HepG2 (cell line): ENCODE measurements at regions not wholly inside any gene's neighbourhood (a gene's known extent, or its start where the extent isn't known, plus 50 kb on each side); places are given as distances from the start of the nearest gene placed in this dataset.

Experiments
- ATAC-seq: fragments of 200-7000 bp; cut with Tn5 transposase; 3 replicates; pipeline ENCODE4 v1.9.1; 2020; ENCODE audit warnings: mild to moderate bottlenecking, moderate library complexity
- BruUV-seq: library from RNA; stranded (reverse); fragments of 400-500 nt; replicated peaks from 2 replicates; lab custom pipeline; 2021; lab: Mats Ljungman, UMichigan
- CTCF ChIA-PET: fragments of 300-600 bp; formaldehyde crosslinking; extraction: SDS; loops from one replicate; lab custom pipeline; 2021; ENCODE audit warnings: low total read pairs, inconsistent platforms, low intra/inter-chr PET ratio; lab: Yijun Ruan, JAX
- POLR2A ChIA-PET: fragments of 350-600 bp; sonication (Branson Sonifier 250); formaldehyde crosslinking; loops from one replicate; lab custom pipeline; 2020; ENCODE audit warnings: antibody characterized with exemption, inconsistent platforms; lab: Yijun Ruan, JAX
- DNase-seq: peaks from one replicate; pipeline ENCODE4 v3.0.0-alpha.2; 2015; ENCODE audit warnings: low spot score
- FAIRE-seq: peaks from 3 replicates; lab custom pipeline; 2011; peaks lifted over from hg19 to GRCh38; lab: Jason Lieb, UNC
- H2AFZ ChIP-seq: one replicate; pipeline ENCODE4 v1.6.1; 2011; ENCODE audit warnings: low read length, inconsistent platforms
- H3K27ac ChIP-seq: fragments of 300-600 bp; 3 replicates; pipeline ENCODE4 v1.8.0; 2011; ENCODE audit warnings: mixed run types, mild to moderate bottlenecking, mixed read lengths, low read length, inconsistent platforms; ENCODE audit not compliant: insufficient read depth; ENCODE audit errors: extremely low read length
- H3K27me3 ChIP-seq, 2 experiments: fragments of 200-600 bp in 1 of 2; 2 replicates in 1 of 2; 3 replicates in 1 of 2; pipeline versions ENCODE4 v1.6.0 to v1.8.0; 2011; ENCODE audit warnings: low read length in 2 of 2, mild to moderate bottlenecking in 2 of 2, moderate library complexity in 2 of 2, inconsistent platforms in 1 of 2; ENCODE audit not compliant: insufficient read depth in 2 of 2, control insufficient read depth in 1 of 2
- H3K36me3 ChIP-seq, 2 experiments: fragments of 200-600 bp in 1 of 2; replicated peaks in 1 of 2; 2 replicates in 1 of 2; 3 replicates in 1 of 2; pipeline versions ENCODE4 v1.5.1 to v1.8.0; 2011; ENCODE audit warnings: low read length in 2 of 2, inconsistent platforms in 1 of 2; ENCODE audit not compliant: insufficient read depth in 2 of 2, control insufficient read depth in 1 of 2
- H3K4me1 ChIP-seq: 2 replicates; pipeline ENCODE4 v1.5.1; 2012; ENCODE audit warnings: low read length, inconsistent platforms; ENCODE audit not compliant: insufficient read depth
- H3K4me2 ChIP-seq: 2 replicates; pipeline ENCODE4 v1.6.0; 2011; ENCODE audit warnings: low read depth, low read length, inconsistent platforms
- H3K4me3 ChIP-seq, 3 experiments: fragments of 200-600 bp in 1 of 3; sonication (generic), shearing (Covaris generic) in 1 of 3; replicated peaks in 1 of 3; 2 replicates each; pipeline ENCODE4 v1.5.1; 2011 to 2016; ENCODE audit warnings: low read length in 3 of 3, inconsistent platforms in 2 of 3, low read depth in 2 of 3, mild to moderate bottlenecking in 2 of 3, control low read depth in 1 of 3, mixed read lengths in 1 of 3; ENCODE audit not compliant: insufficient read depth in 1 of 3
- H3K79me2 ChIP-seq: one replicate; pipeline ENCODE4 v1.6.1; 2011; ENCODE audit warnings: low read length, inconsistent platforms; ENCODE audit not compliant: insufficient read depth
- H3K9ac ChIP-seq: 2 replicates; pipeline ENCODE4 v1.6.0; 2011; ENCODE audit warnings: mild to moderate bottlenecking, low read depth, low read length, inconsistent platforms; ENCODE audit not compliant: insufficient read depth
- H3K9me3 ChIP-seq: 2 replicates; pipeline ENCODE4 v1.5.1; 2012; ENCODE audit warnings: mild to moderate bottlenecking, low read length
- H4K20me1 ChIP-seq: 2 replicates; pipeline ENCODE4 v1.6.0; 2011; ENCODE audit warnings: inconsistent platforms, mild to moderate bottlenecking, low read length, moderate library complexity; ENCODE audit not compliant: insufficient read depth
- FOXC1 ChIP-seq: sonication (generic); formaldehyde crosslinking; IDR thresholded peaks from 2 replicates; pipeline ENCODE4 v1.8.0; 2022; ENCODE audit warnings: mild to moderate bottlenecking, missing genetic modification reagents, borderline replicate concordance
- KLF16 ChIP-seq, 2 experiments: sonication (generic) in 1 of 2; formaldehyde crosslinking in 1 of 2; IDR thresholded peaks; 2 replicates each; pipeline versions ENCODE4 v1.6.1 to v1.8.0; 2016 to 2023; ENCODE audit warnings: missing genetic modification reagents in 2 of 2, missing compliant biosample characterization in 1 of 2
- MNT ChIP-seq: fragments of 450-650 bp; IDR thresholded peaks from 2 replicates; pipeline ENCODE4 v1.6.1; 2016
- PRPF4 ChIP-seq: fragments of 200-400 bp; formaldehyde crosslinking; IDR thresholded peaks from 2 replicates; pipeline ENCODE4 v1.6.1; 2016; ENCODE audit warnings: low read length, low read depth; ENCODE audit not compliant: poor library complexity, severe bottlenecking
- TP53 ChIP-seq: sonication (generic); formaldehyde crosslinking; conservative IDR thresholded peaks from 2 replicates; pipeline ENCODE4 v1.4.0; 2020; ENCODE audit warnings: missing genetic modification reagents
- ZFP62 ChIP-seq: sonication (generic); formaldehyde crosslinking; IDR thresholded peaks from 2 replicates; pipeline ENCODE4 v1.4.0; 2020; ENCODE audit warnings: missing genetic modification reagents
- ZMAT5 ChIP-seq: sonication (generic); formaldehyde crosslinking; IDR thresholded peaks from 2 replicates; pipeline ENCODE4 v1.5.0; 2020; ENCODE audit warnings: mild to moderate bottlenecking, low read depth, missing genetic modification reagents, borderline replicate concordance
- WGBS: methylation state at CpG from one replicate; pipeline ENCODE4 v1.1.6; 2017; ENCODE audit warnings: low lambda C conversion rate; 5-methylcytosine and 5-hydroxymethylcytosine counted together
- in situ Hi-C: cut with HindIII; loops from 2 replicates; pipeline ENCODE4 v1.10.0; 2017; ENCODE audit warnings: low pct_unique_long_range_greater_than_20kb; ENCODE audit not compliant: extremely low pct_ligation_motif_present
- intact Hi-C: fragments of 100-400 bp; cut with micrococcal nuclease; formaldehyde crosslinking; loops from one replicate; pipeline ENCODE4 v1.10.0; 2022; ENCODE audit not compliant: unreplicated experiment

- WGBS: 32% methylated on average over 18 of the region's 18 CpGs
- Histone ChIP-seq H2AFZ (no peak overlapping the region), H3K9ac (no peak overlapping the region), H3K27me3 (peaks cover 28 to 89% of the 10 kb centered on the region in 2 experiments; a peak in 4 of 5 replicates), H3K4me3 (no peak overlapping the region), H3K36me3 (no peaks in the 10 kb centered on the region), H3K4me2 (no peak overlapping the region), H3K9me3 (no peaks in the 10 kb centered on the region)
- in situ Hi-C loops: no loop called here
- no TSS peak for BruUV-seq
- intact Hi-C loops: no loop called here
- no peak for DNase-seq
- POLR2A ChIA-PET: no interaction called here
- FAIRE-seq: no peak
- CTCF ChIA-PET: no interaction called here
- TF ChIP-seq TP53: no peak
- 0 out of 2 replicates have a peak, but pooled peaks have one; percentile 21 for TF ChIP-seq MNT
- TF ChIP-seq KLF16 (CRISPR knock-in tag; IDR thresholded peaks at IDR 0.05): no peak
- no peak for TF ChIP-seq PRPF4
- TF ChIP-seq ZMAT5 (CRISPR knock-in tag): no peak
- no peak for TF ChIP-seq ZFP62 (CRISPR knock-in tag)
- TF ChIP-seq FOXC1 (CRISPR knock-in tag): no peak
- TF ChIP-seq, all 625 proteins: peak for 1
- Histone ChIP-seq H3K27ac (no peak overlapping the region), H3K79me2 (no peaks in the 10 kb centered on the region), H3K4me1 (no peaks in the 10 kb centered on the region), H4K20me1 (no peaks in the 10 kb centered on the region)
- ATAC-seq: no peak
These were observed 128.9 kb upstream of the PMEPA1 start for GRCh38 chr20:57838670-57839151.
